H1 (cell line): ENCODE measurements at regions not wholly inside any gene's neighbourhood (a gene's known extent, or its start where the extent isn't known, plus 50 kb on each side); places are given as distances from the start of the nearest gene placed in this dataset.

Experiments used
- CTCF ChIP-seq, 3 experiments: IDR thresholded peaks; 1 replicate in 2 of 3; 2 replicates in 1 of 3; pipeline versions ENCODE4 v1.5.1 to v1.6.1; 2011; ENCODE audit warnings: low read length in 3 of 3, mild to moderate bottlenecking in 3 of 3, inconsistent platforms in 2 of 3, low read depth in 1 of 3, moderate library complexity in 1 of 3; ENCODE audit not compliant: insufficient read depth in 1 of 3; ENCODE audit errors: control extremely low read depth in 1 of 3
- EP300 ChIP-seq, 2 experiments: IDR thresholded peaks; 1 replicate in 1 of 2; 2 replicates in 1 of 2; pipeline ENCODE4 v1.6.1; 2011 to 2012; ENCODE audit warnings: low read depth in 2 of 2, low read length in 2 of 2, mild to moderate bottlenecking in 2 of 2, borderline replicate concordance in 1 of 2, inconsistent platforms in 1 of 2, moderate library complexity in 1 of 2
- GTF2F1 ChIP-seq: IDR thresholded peaks from 2 replicates; pipeline ENCODE4 v1.6.1; 2012; ENCODE audit warnings: low read depth, low read length, improper control_type of control experiment, borderline replicate concordance
- MAX ChIP-seq: IDR thresholded peaks from 2 replicates; pipeline ENCODE4 v1.6.1; 2012; ENCODE audit warnings: inconsistent platforms
- POLR2A ChIP-seq, 2 experiments: IDR thresholded peaks; 1 replicate in 1 of 2; 2 replicates in 1 of 2; pipeline ENCODE4 v1.6.1; 2011; ENCODE audit warnings: low read depth in 2 of 2, low read length in 2 of 2, mild to moderate bottlenecking in 2 of 2; ENCODE audit errors: control extremely low read depth in 1 of 2
- POLR2AphosphoS5 ChIP-seq: IDR thresholded peaks from 2 replicates; pipeline ENCODE4 v1.6.1; 2011; ENCODE audit warnings: low read depth, low read length
- RFX5 ChIP-seq: IDR thresholded peaks from 2 replicates; pipeline ENCODE4 v1.6.1; 2011; ENCODE audit warnings: low read depth, low read length, improper control_type of control experiment, borderline replicate concordance
- SP1 ChIP-seq: IDR thresholded peaks from 2 replicates; pipeline ENCODE4 v1.6.1; 2011; ENCODE audit warnings: low read depth, low read length
- TAF1 ChIP-seq: IDR thresholded peaks from 2 replicates; pipeline ENCODE4 v1.6.1; 2011; ENCODE audit warnings: mild to moderate bottlenecking, low read depth, low read length

GRCh38 chr12:14313379-14314138 lies 51.9 kb upstream of the ATF7IP start:
- TF ChIP-seq CTCF (IDR thresholded peaks at IDR 0.05; ENCODE audit: control extremely low read depth in 1 of 3, insufficient read depth in 1 of 3, low read depth in 1 of 3, low read length in 3 of 3) = no peak
- no peak for TF ChIP-seq MAX
- TF ChIP-seq TAF1 = no peak
- no peak for TF ChIP-seq RFX5
- no peak for TF ChIP-seq EP300 (IDR thresholded peaks at IDR 0.05; ENCODE audit: borderline replicate concordance in 1 of 2, low read depth in 2 of 2, low read length in 2 of 2)
- TF ChIP-seq POLR2A (IDR thresholded peaks at IDR 0.05; ENCODE audit: control extremely low read depth in 1 of 2, low read depth in 2 of 2, low read length in 2 of 2) = no peak
- TF ChIP-seq POLR2AphosphoS5 = no peak
- no peak for TF ChIP-seq GTF2F1
- no peak for TF ChIP-seq SP1
